Medulla oblongata (tissue), 1 donor: ENCODE measurements at regions not wholly inside any gene's neighbourhood (a gene's known extent, or its start where the extent isn't known, plus 50 kb on each side); places are given as distances from the start of the nearest gene placed in this dataset.
"Not testable (repeated sequence)": the region's sequence is repeated elsewhere in the genome, so short reads cannot be mapped to it uniquely, and the experiment has no call there.

Source experiments
- DNase-seq: peaks from one replicate; pipeline ENCODE4 v3.0.0-alpha.2; 2015; ENCODE audit errors: extremely low spot score

DNA sequence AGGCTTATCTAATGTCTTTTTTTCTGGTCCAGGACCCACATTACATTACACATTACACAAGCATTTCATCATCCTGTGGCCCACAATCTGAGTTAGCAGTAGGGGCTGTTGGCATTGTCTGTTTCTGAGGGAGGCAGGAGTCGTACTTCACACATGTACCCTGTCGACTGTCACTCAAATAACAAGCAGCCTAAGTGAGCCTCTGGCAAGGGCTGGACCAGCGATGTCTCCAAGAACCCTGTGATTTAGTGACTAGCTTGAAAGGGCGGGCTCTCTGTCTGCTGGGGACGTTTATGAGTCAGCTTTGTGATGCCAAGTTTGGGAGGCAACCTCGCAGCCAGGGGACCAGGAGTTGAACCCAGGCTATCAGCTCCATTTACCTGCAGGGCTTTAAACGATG is 251.4 kb downstream of the HS3ST3B1 start:
- DNase-seq: no peak

DNA sequence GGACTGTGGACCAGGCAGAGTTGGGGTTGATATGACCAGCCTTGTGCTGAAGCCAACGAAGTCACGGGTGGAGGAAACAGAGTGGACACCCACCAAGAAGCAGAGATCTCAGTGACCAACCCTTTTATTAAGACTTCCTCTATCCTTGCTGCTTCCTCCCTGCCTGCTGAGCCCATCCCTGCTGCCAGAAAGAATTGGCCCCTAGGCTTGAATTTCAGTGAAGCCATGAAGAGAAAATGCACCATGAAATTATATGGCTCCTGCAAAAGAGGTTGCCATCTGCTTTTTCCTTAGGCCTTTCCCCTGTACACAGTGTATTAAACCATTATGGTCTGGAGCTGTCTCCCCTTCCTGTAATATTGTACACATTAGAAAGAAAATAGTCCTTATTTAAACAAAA is 246.7 kb downstream of the HS3ST3B1 start:
- DNase-seq: no peak

DNA sequence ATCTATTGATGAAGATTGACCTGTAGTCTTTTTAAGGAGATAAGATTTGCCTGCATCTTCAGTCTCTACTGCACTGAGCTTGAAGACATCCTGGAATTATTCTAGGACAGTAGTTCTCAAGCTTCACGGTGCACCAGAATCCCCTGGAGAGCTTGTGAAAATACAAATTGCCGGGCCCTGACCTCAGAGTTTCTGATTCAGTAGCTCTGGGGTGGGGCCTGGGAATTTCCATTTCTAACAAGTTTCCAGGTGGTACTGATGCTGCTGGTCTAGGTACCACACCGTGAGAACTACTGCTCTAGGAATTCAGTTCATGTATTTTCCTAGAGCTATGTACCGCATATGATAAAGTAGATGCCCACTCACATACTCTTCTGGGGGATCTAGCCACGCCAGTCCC is 246.1 kb downstream of the HS3ST3B1 start:
- no peak for DNase-seq

DNA sequence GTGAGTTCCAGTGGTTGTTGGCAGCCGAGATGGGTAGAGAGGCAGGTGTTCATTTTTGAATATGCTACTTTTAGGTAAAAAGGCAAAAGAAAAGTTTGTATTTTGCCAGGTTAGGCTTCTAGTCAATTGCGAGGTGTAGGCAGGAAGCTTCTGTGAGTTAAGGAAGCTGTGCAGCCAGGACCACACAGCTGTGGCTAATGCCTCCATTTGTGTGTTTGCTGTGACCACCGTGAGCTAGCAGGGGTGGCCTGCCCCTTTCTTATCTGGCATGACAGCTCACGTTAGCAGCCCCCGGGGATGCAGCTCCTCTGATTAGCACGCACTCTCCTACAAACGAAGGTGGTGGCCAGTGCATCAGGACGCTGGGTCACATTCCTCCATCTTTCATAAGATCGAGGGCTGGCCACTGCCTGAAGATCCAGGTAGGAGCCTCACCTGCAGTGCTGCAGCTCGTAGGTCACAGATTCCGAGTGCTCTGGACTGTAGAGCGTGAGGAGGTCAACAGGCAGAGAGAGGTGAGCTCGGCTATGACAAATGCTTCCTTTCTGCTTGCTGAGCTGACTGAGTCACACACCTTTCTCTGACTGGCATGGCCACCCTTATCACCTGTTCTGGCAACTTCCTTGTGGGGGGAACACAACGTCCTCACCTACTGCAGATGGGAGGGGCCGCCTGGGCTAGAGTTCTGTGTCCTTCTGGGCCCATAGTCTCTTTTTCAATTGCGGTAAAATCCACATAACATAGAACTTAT is 244.4 kb downstream of the HS3ST3B1 start:
- DNase-seq: no peak

DNA sequence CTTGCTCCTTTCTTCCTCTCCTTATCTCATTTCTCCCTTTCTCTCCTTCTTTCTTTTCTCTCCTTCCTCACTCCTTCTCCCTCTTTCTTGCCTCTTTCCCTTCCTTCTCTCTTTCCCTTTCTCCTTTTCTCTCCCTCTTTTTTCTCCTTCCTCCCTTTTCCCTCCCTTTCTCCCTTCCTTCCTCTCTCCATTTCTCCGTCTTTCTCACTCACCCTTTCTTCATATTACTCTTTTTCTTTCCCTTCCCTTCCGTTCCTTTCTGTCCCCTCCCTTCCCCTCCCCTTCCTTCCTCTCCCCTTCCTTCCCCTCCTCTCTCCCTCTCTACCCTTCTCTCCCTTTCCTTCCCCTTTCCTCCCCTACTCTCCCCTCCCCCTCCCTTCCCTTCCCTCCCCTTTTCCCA is 240.8 kb downstream of the HS3ST3B1 start:
- no peak for DNase-seq

DNA sequence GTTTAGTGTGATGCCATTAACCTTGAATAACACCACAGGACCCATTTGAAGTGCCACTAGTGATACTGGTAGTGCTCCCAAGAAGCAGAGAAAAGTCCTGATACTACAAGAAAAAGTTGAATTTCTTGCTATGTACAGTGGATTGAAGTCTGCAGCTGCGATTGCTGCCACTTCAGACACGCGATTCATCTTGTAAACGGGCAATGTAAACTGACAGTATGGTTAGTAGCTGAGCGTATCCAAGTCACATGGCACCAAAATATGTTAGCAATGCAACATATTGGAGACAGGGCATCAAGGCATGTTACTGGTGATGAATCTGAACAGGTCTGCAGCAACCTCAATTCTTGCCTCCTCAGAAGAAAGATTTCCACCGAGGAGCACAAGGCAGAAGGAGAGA is 238.9 kb downstream of the HS3ST3B1 start:
- DNase-seq: no peak

DNA sequence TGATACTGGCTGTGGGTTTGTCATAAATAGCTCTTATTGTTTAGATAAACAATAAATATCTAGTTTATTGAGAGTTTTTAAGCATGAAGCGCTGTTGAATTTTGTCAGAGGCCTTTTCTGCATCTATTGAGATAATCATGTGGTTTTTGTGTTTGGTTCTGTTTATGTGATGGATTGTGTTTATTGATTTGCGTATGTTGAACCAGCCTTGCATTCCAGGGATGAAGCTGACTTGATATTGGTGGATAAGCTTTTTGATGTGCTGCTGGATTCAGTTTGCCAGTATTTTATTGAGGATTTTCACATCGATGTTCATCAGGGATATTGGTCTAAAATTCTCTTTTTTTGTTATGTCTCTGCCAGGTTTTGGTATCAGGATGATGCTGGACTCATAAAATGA is 231.4 kb downstream of the HS3ST3B1 start:
- DNase-seq: not testable (repeated sequence)

DNA sequence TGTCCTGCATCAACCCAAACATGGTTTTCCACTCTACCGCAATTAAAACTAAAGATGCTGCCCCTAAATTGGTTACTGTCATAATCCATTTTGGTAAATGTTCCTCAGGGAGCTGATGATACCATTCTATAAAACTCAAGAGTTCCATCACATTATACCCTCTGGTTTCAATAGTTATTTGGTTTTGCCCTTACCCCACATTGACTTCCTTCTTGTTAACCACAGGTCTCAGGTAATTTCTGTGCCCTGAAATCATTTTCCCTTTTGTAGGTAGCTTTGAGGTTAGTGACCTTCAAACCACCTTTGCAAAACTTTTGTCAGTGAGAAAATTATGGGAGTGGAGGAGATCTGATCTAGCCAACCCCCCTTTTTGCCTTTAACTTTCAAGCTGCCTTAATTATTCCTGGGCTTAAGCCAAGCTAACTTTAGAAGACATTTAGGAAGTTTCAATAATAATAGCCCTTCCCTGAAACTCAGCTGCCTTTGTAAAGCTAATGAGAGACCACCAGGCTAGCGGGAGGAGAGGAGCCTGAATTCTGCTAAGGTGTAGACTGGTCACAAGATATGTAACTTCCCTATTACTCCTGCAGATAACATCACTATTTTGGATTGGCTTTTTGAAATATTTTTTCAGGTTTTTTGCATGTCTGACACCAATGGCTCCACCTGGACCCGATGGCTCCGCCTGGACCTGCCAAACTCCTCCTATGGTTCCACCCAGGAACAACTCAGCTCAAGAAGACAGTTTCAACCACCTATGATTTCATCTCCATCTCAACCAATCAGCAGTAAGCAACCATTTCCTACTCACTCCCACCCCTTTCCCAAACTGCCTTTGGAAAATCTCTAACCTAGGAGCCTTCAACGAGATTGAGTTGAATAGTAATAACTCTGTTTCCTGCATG is 224.9 kb downstream of the HS3ST3B1 start:
- no peak for DNase-seq

DNA sequence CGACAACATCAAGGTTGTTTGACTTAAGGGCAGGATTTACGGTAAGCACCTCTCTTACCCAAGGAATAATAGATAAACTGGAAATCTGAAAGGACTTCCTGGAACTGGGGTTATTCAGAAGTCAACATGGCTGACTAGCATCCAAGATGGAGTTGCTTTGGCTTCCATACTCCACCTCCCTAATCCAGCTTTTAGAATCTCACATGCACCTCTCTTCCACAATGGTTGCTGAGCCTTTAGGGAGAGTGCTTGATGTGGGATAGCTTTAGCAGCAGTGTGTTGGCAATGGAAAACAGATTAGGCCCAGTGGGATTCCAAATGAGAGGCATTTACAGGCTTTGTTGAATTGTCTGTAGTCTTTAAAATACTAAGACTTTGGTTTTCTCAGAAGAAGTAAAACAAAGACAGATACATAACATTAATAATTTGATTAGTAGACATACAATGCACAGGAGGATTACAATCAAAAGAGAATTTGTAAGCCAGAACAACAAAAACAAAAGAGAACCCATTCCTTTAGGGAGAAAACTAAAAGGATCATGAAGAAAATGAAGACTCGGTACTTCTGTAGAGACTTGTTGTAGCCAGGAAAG is 222.0 kb downstream of the HS3ST3B1 start:
- no peak for DNase-seq

DNA sequence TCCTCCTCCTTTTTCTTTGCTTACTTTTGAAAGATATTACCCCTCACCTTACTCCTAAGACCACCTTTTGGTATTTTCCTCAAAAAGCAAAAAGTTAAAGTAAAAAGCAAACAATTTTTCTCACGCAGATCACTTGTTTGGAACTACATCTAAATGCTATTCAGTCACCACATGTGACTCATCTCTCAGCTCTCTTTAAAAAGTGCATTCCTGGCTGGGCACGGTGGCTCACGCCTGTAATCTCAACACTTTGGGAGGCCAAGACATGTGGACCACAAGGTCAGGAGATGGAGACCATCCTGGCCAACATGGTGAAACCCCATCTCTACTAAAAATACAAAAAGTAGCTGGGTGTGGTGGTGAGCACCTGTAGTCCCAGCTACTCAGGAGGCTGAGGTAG is 218.0 kb downstream of the HS3ST3B1 start:
- not testable (repeated sequence) for DNase-seq

DNA sequence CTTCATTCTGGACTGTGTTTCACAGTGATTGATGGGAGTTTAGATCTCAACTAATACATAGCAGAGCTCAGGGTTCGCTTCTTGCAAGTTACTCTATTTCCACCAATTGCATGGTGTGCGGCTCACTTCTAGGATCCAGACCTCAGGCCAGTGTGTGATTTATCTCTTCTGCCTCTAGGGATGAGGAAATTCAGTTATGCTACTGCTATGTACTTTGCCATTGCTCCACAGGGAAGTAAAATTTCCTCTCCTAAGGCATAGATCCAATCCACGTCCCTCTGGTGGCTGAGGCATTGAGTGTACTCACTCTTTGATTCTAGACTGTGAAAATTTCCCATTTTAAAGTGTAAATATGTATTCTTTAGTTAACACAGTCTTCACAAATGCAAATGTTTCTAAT is 214.1 kb downstream of the HS3ST3B1 start:
- DNase-seq: no peak

DNA sequence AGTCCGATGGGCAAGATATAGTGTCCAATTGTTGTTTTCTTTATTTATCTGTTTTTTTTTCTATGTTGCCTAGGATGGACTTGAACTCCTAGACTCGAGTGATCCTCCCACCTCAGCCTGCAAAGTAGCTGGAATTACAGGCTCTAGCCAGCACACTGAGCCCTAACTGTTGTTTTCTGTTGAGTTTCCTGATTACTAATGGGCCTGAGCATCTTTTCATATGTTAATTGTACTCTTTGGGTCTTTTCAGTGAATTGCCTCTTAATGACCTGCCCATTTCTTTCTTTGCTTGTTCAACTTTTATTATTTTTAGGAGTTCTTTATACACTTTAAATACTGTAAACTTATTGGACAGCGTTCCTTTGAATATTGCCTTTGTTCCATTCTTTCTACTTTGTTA is 213.0 kb downstream of the HS3ST3B1 start:
- DNase-seq: peak; percentile 2

DNA sequence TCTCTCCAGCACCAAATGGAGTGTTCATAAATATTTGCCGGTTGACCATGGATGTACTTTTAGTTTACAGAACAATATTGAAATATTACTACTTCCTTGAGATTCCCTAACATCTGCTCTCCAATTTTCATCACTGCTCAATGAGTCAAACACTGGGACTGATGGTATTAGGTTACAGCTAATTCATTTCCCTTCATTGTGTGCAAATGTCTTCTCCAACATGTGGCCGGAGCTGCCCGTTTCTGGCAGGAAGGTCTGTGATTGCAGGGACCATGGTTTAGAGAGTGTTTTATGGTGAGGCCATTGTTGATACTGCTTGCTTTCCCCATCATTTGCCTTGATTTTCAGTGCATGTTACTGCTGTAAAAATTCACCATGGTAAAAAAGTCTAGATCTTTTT is 209.3 kb downstream of the HS3ST3B1 start:
- no peak for DNase-seq

DNA sequence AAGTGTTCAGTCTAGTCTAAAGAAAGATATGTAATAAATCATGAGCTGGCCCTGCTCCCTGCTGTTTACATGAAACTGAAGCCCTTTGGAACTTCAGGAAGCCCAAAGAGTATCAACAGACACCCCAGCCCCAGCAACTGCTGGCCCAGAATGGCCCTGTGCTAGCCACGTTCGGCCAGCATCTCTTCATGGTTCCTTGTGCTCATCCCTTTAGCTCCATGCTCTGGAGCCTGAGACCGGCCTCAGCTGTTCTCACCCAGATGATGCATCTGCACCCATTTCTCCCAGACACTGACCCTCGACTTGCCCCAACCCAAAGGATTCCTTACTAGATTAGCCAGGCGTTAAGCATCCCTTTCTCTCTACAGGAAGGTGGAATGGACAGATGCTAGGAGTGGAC is 207.3 kb downstream of the HS3ST3B1 start:
- no peak for DNase-seq

DNA sequence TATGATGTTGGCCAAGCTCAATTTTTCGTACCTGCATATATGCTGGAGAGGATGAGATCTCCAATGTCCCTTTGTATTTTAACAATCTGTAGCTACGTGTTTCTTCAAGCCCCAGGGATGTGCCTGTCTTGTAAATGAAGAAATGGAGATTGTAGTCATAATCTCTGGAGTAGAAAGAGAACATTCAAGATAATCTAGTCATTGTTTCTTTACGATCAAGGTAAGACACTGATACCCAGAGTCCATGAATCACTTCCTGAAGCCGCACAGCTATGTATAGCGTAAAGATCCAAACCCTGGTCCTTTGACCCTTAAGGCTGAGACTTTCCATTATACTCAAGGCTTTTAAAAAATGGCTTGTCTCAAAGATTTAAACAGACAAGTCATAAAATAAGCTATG is 205.5 kb downstream of the HS3ST3B1 start:
- no peak for DNase-seq

DNA sequence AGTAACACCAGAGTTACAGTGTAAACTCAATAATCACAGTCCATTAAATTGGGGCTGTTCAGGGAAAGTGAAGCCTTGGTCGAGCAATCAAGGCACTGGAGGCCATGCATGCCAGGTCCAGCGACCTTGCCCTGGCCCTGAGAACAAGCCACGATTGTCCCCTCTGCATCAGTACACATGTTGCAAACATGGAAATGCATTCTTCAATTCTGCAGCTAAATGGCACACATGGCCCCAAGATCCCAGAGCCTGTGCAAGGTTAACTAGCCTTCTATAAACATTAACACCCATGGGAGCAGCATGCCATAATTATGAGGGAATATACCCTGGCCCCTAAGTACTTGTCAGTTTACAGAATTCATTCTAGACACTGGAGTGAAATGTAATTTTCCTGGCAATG is 204.7 kb downstream of the HS3ST3B1 start:
- DNase-seq: no peak

DNA sequence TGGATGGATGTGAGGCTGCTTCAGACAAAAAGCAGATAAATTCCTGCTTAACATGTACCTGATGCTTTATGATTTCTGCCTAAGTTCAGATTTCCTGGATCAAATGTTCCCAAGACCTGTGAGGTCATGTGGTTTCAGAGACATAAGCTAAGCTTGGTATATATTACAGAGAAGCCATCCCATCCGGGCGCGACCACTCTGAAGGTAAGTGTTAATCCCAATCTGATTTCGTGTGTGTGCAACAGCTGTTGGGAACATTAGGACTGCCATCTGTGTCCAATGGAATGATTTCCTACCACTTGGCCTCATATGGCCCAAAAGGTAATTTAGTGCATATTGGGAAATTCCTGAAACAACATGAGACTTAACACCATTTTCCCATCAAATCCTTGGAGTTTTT is 199.1 kb downstream of the HS3ST3B1 start:
- DNase-seq: no peak

DNA sequence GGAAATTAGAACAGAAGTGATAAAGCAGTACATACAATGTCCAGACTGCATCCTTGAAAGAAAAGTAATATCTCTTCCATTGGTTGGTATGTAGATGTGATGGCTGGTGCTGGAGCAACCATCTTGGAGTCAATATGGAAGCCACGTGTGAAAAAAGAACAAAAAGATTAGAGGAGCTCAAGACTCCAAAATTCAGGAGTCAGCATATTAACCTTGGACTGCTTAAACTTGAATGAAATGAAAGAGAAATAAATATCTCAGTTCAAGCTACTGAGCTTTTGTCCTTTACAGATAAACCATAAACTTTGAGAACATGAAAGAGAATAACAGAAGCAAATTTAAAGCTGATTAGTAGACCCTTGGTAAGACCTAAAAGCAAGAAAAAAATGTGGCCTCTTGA is 197.9 kb downstream of the HS3ST3B1 start:
- no peak for DNase-seq

DNA sequence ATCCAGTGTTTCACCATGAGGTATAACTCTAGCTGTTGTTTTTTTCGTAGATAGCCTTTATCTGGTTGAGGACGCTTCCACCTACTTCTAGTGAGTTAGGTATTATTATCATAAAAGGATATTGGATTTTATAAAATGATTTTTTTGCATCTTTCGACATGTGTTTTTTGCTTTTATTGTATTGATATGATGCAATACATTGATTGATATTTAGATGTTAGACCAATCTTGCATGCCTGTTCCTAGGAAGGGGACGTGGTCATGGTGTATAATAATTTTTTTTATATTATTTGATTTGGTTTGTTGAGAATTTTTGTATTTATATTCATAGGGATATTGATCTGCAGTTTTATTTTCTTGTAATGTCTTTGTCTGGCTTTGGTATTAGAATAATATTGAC is 193.3 kb downstream of the HS3ST3B1 start:
- DNase-seq: no peak

DNA sequence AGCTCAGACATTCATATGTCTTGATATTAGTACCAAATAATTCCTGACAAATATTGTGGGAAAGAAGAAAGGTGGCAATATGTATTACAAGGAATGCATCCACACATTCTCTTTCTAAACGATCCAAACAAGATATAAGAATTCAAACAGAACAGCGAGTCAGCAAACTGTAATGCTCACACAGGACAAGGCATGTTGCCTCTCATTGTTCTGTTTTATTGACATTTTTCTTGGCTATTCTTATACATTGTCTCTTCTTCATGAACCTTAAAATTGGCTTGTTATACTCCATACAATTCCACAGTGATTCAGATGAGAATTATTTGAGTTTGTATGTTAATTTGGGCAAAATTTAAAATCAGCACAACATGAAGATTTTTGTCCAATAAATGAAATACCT is 189.1 kb downstream of the HS3ST3B1 start:
- no peak for DNase-seq

DNA sequence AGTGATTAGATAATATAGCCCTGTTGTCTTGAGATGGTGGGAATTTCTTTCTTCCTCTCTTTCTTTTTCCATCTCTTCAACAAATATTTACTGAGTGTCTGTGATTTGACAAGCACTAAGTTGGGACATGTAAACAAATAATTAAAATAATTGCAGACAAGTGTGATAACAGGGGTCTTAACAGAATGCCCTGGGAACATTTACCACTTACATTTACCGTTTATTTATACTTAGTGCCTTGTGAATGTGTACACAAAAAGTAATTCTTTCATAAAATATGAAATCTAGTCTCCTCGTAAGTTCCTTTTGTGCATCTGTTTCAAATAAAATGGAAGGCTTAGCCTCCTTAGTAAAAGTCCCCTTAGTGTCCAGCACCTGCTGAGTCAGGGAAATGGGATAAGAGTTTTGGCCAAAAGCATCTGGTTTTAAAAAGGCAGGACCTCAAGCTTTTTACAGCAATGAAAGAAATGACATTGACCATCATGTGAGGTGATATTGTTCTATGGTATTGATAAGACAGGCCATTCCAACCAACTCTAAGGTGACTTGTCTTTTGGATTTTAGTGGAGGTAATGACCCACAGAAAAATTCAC is 188.2 kb downstream of the HS3ST3B1 start:
- no peak for DNase-seq

DNA sequence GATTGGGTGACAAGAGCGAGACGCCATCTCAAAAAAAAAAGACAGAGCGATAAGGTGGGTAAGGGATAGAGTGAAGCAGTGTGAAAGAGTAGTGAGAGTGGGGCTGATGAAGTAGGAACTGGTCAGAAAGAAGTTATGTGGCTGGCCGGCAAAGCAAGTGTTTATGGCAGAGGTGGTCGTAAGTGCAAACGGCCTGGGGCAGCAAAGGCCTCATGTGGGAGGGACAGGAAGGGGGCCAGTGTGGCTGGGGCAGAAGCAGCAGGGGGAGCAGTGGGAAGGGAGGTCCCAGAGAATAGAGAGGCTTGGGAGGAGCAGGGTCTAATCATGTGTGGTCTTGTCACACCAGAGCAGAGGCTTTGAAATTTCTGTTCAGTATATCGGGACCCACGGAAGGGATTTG is 186.2 kb downstream of the HS3ST3B1 start:
- no peak for DNase-seq
